ENCODE measurements at regions not wholly inside any gene's neighbourhood (a gene's known extent, or its start where the extent isn't known, plus 50 kb on each side); places are given as distances from the start of the nearest gene placed in this dataset.

DNA sequence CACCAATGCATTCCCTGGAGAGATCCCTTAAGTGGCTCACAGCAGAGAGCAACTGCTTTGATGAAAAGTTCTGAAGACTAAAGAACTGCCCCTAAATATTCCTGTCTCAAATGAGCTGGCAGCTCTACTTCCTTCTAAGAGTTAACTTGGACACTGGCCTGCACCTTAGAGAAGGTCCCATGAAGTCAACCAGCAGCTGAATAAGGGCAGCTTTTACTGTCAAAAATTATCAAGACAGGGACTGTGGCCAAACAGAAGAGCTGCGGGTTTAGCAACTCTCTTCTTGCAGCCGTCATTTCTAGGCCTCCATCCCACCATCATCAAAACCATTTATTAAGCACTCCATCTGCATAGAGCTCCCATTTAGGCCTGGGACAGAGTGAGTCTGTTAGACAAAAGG is 491.1 kb upstream of the TSHZ3 start:
- CTCF ChIA-PET = no interaction called here
- Histone ChIP-seq H3K27me3 (ENCODE audit: control insufficient read depth, insufficient read depth, low read length) (no peaks in the 10 kb centered on the region), H3K36me3 (ENCODE audit: control insufficient read depth, insufficient read depth, low read length) (no peaks in the 10 kb centered on the region), H3K4me3 (ENCODE audit: low read depth, low read length) (no peak overlapping the region)
- DNase-seq (ENCODE audit: low read depth) = no peak
- TF ChIP-seq, protein P1, sequence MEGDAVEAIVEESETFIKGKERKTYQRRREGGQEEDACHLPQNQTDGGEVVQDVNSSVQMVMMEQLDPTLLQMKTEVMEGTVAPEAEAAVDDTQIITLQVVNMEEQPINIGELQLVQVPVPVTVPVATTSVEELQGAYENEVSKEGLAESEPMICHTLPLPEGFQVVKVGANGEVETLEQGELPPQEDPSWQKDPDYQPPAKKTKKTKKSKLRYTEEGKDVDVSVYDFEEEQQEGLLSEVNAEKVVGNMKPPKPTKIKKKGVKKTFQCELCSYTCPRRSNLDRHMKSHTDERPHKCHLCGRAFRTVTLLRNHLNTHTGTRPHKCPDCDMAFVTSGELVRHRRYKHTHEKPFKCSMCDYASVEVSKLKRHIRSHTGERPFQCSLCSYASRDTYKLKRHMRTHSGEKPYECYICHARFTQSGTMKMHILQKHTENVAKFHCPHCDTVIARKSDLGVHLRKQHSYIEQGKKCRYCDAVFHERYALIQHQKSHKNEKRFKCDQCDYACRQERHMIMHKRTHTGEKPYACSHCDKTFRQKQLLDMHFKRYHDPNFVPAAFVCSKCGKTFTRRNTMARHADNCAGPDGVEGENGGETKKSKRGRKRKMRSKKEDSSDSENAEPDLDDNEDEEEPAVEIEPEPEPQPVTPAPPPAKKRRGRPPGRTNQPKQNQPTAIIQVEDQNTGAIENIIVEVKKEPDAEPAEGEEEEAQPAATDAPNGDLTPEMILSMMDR (IDR thresholded peaks at IDR 0.05; ENCODE audit: insufficient read depth, low read depth, low read length) = no peak
- POLR2A ChIA-PET = no interaction called here

DNA sequence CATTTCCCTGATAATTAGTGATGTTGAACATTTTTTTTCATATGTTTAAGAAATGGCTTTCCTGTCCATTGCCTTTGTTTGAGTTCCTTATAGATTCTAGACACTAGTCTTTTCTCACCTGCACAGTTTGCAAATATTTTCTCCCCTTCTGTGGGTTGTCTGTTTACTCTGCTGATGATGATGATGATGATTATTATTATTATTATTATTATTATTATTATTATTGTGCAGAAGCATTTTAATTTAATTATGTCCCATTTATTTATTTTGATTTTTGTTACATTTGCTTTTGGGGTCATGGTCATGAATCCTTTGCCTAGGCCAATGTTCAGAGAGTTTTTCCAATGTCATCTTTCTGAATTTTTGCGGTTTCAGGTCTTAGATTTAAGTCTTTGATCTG is 492.5 kb upstream of the TSHZ3 start:
- CTCF ChIA-PET = no interaction called here
- TF ChIP-seq, protein P1 (IDR thresholded peaks at IDR 0.05; ENCODE audit: insufficient read depth, low read depth, low read length) = no peak
- no peak overlapping the region for H3K4me3 ChIP-seq (ENCODE audit: low read depth, low read length)
- POLR2A ChIA-PET = no interaction called here
- H3K36me3 ChIP-seq (ENCODE audit: control insufficient read depth, insufficient read depth, low read length) = no peaks in the 10 kb centered on the region
- DNase-seq (ENCODE audit: low read depth) = no peak
- H3K27me3 ChIP-seq (ENCODE audit: control insufficient read depth, insufficient read depth, low read length) = no peaks in the 10 kb centered on the region

DNA sequence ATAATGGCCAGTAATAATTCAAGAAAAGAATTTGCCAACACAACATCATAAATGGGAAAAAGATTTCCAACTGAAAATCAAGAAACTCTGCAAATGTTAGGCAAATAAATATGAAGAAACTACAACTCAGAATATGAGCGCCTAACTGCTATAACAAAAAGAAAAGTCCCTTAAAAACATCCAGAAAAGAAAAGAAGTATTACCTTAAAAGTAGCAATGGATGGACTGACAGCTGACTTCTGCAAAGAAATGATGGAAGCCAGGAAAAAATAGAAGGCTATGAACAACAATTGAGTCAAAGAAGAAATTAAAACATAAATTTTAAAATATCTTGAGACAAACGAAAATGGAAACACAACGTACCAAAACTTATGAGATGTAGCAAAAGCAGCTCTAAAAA is 482.3 kb upstream of the ZNF507 start:
- TF ChIP-seq, protein P1 (IDR thresholded peaks at IDR 0.05; ENCODE audit: insufficient read depth, low read depth, low read length) = no peak
- Histone ChIP-seq H3K36me3 (ENCODE audit: control insufficient read depth, insufficient read depth, low read length) (no peaks in the 10 kb centered on the region), H3K4me3 (ENCODE audit: low read depth, low read length) (no peak overlapping the region), H3K27me3 (ENCODE audit: control insufficient read depth, insufficient read depth, low read length) (no peaks in the 10 kb centered on the region)
- CTCF ChIA-PET = no interaction called here
- DNase-seq (ENCODE audit: low read depth) = no peak
- POLR2A ChIA-PET = no interaction called here

DNA sequence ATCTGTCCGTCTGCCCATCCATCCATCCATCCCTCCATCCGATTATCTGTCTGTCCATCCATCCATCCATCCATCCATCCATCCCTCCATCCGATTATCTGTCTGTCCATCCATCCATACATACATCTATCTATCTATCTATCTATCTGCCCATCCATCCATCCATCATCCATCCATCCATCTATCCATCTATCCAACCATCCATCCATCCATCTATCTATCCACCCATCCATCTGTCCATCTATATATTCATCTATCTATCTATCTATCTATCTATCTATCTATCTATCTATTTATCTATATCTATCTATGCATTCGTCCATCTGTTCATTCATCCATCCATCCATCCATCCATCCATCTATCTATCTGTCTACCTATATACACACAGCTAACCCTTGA is 471.1 kb upstream of the ZNF507 start:
- H3K36me3 ChIP-seq (ENCODE audit: control insufficient read depth, insufficient read depth, low read length) = no peaks in the 10 kb centered on the region
- CTCF ChIA-PET = no interaction called here
- H3K4me3 ChIP-seq (ENCODE audit: low read depth, low read length) = no peak overlapping the region
- POLR2A ChIA-PET = no interaction called here
- no peaks in the 10 kb centered on the region for H3K27me3 ChIP-seq (ENCODE audit: control insufficient read depth, insufficient read depth, low read length)
- DNase-seq (ENCODE audit: low read depth) = no peak
- TF ChIP-seq, protein P1 (IDR thresholded peaks at IDR 0.05; ENCODE audit: insufficient read depth, low read depth, low read length) = no peak

DNA sequence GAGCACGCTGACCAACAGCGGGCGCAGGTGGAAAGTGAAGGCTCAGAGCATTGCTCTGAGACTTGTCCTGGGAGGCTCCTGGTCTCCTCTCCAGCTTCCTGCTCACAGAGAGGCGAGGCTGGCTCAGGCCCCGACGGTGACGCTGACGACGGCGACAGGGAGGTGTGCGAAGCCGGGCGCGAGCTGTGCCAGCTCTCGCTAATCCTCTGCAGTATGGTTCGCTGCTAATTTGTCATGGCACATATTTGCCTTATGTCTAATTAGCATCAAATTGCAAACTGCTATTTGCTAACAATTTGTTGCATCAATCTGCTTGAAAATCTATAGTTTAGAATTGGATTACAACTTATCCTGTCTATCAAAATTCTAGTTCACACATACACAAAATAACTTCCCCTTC is 469.8 kb upstream of the ZNF507 start:
- no peaks in the 10 kb centered on the region for H3K36me3 ChIP-seq (ENCODE audit: control insufficient read depth, insufficient read depth, low read length)
- no peak for DNase-seq (ENCODE audit: low read depth)
- ChIA-PET POLR2A (no interaction called here), CTCF (no interaction called here)
- TF ChIP-seq, protein P1 (IDR thresholded peaks at IDR 0.05; ENCODE audit: insufficient read depth, low read depth, low read length) = no peak
- H3K4me3 ChIP-seq (ENCODE audit: low read depth, low read length) = no peak overlapping the region
- H3K27me3 ChIP-seq (ENCODE audit: control insufficient read depth, insufficient read depth, low read length) = no peaks in the 10 kb centered on the region

Measured in BJ (cell line).